ENCODE measurements at regions not wholly inside any gene's neighbourhood (a gene's known extent, or its start where the extent isn't known, plus 50 kb on each side); places are given as distances from the start of the nearest gene placed in this dataset.

- peak; percentile 23 for DNase-seq (ENCODE audit: low spot score)
Observed at GRCh38 chr10:91036807-91037411, 116.0 kb upstream of the ANKRD1 start.

GRCh38 chr10:91038971-91039370 is 118.1 kb upstream of the ANKRD1 start:
- DNase-seq (ENCODE audit: low spot score): no peak

- no peak for DNase-seq (ENCODE audit: low spot score)
Observed at GRCh38 chr10:91040343-91040742, 119.5 kb upstream of the ANKRD1 start.

- no peak for DNase-seq (ENCODE audit: low spot score)
Observed at GRCh38 chr10:91042069-91042468, 121.2 kb upstream of the ANKRD1 start.

- peak; percentile 53 for DNase-seq (ENCODE audit: low spot score)
Observed at GRCh38 chr10:91043173-91043910, 122.5 kb upstream of the ANKRD1 start.

GRCh38 chr10:91046869-91047268 is 126.0 kb upstream of the ANKRD1 start:
- DNase-seq (ENCODE audit: low spot score): no peak

GRCh38 chr10:91048380-91048779 is 127.5 kb upstream of the ANKRD1 start:
- DNase-seq (ENCODE audit: low spot score): no peak

GRCh38 chr10:91049296-91049987 is 128.6 kb upstream of the ANKRD1 start:
- DNase-seq (ENCODE audit: low spot score): no peak

- no peak for DNase-seq (ENCODE audit: low spot score)
Observed at GRCh38 chr10:91049988-91050360, 129.1 kb upstream of the ANKRD1 start.

- DNase-seq (ENCODE audit: low spot score): no peak
Observed at GRCh38 chr10:91050371-91051034, 129.6 kb upstream of the ANKRD1 start.

GRCh38 chr10:91051829-91052228 is 130.9 kb upstream of the ANKRD1 start:
- peak; percentile 31 for DNase-seq (ENCODE audit: low spot score)

GRCh38 chr10:91054325-91054724 is 133.4 kb upstream of the ANKRD1 start:
- no peak for DNase-seq (ENCODE audit: low spot score)

GRCh38 chr10:91061187-91061586 is 140.3 kb upstream of the ANKRD1 start:
- no peak for DNase-seq (ENCODE audit: low spot score)

- no peak for DNase-seq (ENCODE audit: low spot score)
Observed at GRCh38 chr10:91061608-91062007, 140.7 kb upstream of the ANKRD1 start.

- no peak for DNase-seq (ENCODE audit: low spot score)
Observed at GRCh38 chr10:91062091-91062490, 141.2 kb upstream of the ANKRD1 start.

GRCh38 chr10:91071786-91072185 is 148.7 kb upstream of the PCGF5 start:
- no peak for DNase-seq (ENCODE audit: low spot score)

GRCh38 chr10:91073286-91073979 is 147.0 kb upstream of the PCGF5 start:
- no peak for DNase-seq (ENCODE audit: low spot score)

GRCh38 chr10:91076991-91077548 is 143.4 kb upstream of the PCGF5 start:
- no peak for DNase-seq (ENCODE audit: low spot score)

- peak; percentile 18 for DNase-seq (ENCODE audit: low spot score)
Observed at GRCh38 chr10:91077549-91078071, 142.9 kb upstream of the PCGF5 start.

- no peak for DNase-seq (ENCODE audit: low spot score)
Observed at GRCh38 chr10:91080776-91081175, 139.7 kb upstream of the PCGF5 start.

GRCh38 chr10:91082447-91082846 is 138.0 kb upstream of the PCGF5 start:
- no peak for DNase-seq (ENCODE audit: low spot score)

All from AG20443 (cell line).